ENCODE measurements at regions not wholly inside any gene's neighbourhood (a gene's known extent, or its start where the extent isn't known, plus 50 kb on each side); places are given as distances from the start of the nearest gene placed in this dataset.

DNA sequence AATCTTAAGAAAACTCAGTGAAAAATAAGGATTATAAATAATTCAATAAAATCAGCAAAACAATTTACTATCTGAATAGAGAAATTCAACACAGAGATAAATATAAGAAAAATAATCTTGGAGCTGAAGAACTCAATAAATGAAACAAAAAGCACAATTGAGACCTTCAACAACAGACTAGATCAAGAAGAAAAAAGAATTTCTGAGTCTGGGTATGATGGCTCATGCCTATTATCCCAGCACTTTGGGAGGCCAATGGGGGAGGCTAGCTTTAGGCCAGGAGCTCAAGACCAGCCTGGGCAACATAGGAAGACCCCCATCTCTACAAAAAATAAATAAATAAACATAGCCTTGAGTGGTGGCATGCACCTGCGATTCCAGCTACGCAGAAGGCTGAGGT lies 1295.7 kb upstream of the NRXN1 start:
- H3K4me3 ChIP-seq (replicated peaks; ENCODE audit: low read depth, low read length): no peak overlapping the region
- DNase-seq (ENCODE audit: low read depth): no peak
- TF ChIP-seq, protein P1, sequence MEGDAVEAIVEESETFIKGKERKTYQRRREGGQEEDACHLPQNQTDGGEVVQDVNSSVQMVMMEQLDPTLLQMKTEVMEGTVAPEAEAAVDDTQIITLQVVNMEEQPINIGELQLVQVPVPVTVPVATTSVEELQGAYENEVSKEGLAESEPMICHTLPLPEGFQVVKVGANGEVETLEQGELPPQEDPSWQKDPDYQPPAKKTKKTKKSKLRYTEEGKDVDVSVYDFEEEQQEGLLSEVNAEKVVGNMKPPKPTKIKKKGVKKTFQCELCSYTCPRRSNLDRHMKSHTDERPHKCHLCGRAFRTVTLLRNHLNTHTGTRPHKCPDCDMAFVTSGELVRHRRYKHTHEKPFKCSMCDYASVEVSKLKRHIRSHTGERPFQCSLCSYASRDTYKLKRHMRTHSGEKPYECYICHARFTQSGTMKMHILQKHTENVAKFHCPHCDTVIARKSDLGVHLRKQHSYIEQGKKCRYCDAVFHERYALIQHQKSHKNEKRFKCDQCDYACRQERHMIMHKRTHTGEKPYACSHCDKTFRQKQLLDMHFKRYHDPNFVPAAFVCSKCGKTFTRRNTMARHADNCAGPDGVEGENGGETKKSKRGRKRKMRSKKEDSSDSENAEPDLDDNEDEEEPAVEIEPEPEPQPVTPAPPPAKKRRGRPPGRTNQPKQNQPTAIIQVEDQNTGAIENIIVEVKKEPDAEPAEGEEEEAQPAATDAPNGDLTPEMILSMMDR (IDR thresholded peaks at IDR 0.05; ENCODE audit: low read length, missing control alignments): no peak

DNA sequence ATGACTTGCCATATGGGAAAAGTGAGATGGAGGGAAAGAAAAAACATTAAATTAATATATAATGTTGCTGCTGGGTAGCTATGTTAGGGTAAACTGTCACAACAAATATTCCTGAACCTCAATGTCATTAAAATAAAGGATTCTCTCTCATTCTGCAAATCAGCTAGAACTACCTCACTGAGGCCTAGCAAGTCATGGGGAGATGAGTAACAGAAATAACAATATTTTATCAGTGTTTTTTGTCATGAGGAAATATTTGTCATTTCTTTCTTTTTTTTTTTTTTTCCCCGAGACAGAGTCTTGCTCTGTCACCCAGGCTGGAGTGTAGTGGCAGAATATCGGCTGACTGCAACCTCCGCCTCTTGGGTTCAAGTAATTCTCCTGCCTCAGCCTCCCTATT lies 1282.3 kb upstream of the NRXN1 start:
- H3K4me3 ChIP-seq (replicated peaks; ENCODE audit: low read depth, low read length): no peak overlapping the region
- TF ChIP-seq, protein P1 (IDR thresholded peaks at IDR 0.05; ENCODE audit: low read length, missing control alignments): no peak
- no peak for DNase-seq (ENCODE audit: low read depth)

DNA sequence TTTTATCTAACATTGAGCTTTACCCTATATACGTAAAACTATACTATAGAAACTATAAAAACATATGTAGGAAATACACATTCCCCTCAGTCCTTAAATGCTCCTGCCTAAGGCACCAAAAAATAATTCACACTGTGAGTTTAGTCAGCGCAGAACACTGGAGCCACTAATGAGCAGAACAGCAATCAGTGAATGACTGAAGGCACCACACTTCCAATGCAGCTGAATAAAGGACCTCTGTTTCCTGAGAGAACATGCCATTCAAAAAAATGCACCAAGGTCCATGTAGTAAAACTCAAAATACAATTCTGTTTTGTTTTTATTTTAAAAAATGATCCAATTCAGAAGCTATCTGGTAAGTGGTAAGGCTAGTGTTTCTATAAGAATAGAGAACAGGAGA lies 1280.6 kb upstream of the NRXN1 start:
- DNase-seq (ENCODE audit: low read depth): no peak
- TF ChIP-seq, protein P1 (IDR thresholded peaks at IDR 0.05; ENCODE audit: low read length, missing control alignments): no peak
- no peak overlapping the region for H3K4me3 ChIP-seq (replicated peaks; ENCODE audit: low read depth, low read length)

DNA sequence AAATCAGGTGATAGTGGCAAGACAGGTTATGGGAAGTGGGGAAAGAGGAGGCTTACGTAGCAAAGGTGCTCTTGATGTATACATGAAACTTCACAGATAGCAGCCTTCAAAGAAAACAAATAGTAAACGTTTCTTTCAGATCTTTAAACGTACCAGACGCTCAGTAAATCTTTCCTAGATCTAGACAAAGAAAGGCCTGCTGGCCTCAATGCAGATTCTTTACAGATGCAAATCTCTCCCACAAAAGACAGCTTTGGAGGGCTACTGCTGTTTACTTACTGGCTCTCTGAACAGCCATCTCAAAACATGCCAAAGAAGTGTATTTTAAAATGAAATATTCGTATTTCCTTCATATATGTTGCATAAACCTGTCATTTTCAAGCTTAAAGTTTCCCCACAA lies 1279.9 kb upstream of the NRXN1 start:
- no peak for DNase-seq (ENCODE audit: low read depth)
- TF ChIP-seq, protein P1 (IDR thresholded peaks at IDR 0.05; ENCODE audit: low read length, missing control alignments): no peak
- H3K4me3 ChIP-seq (replicated peaks; ENCODE audit: low read depth, low read length): no peak overlapping the region

DNA sequence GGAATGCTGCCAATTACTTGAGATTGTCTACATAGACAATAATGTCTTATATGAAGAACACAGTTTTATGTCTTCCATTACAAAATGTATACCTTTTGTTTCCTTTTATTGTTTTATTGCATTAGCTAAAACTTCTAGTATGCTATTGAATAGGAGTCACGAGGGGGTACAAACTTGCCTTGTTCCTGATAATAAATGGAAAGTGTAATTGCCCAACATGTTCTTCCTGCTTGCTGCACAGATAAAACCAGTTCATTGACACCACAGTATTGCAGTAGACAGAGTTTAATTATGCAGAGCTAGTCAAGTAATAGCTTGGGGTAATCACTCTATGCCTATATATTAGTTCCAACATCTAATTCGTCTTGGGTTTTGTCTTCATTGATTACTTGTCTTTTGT lies 1276.2 kb upstream of the NRXN1 start:
- H3K4me3 ChIP-seq (replicated peaks; ENCODE audit: low read depth, low read length): no peak overlapping the region
- no peak for DNase-seq (ENCODE audit: low read depth)
- TF ChIP-seq, protein P1 (IDR thresholded peaks at IDR 0.05; ENCODE audit: low read length, missing control alignments): no peak

DNA sequence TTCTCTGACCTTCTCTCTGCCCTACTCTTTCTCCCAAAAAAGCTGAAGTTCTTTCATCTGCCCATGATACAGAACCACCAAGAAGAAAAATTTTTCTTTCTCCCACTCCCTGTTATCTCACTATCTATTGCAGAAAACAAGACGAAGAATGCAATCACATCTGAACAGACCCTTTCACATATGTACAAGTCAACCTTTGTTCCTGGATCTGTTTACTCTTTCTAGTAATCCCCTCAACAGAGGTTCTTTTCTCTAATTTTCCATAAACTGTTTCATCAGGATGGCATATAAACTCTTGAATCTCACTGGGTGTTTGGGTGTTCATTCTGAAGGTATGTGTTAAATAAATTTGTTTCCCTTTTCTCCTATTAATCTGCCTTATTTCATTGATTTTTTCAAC lies 1262.7 kb upstream of the NRXN1 start:
- TF ChIP-seq, protein P1 (IDR thresholded peaks at IDR 0.05; ENCODE audit: low read length, missing control alignments): no peak
- DNase-seq (ENCODE audit: low read depth): no peak
- no peak overlapping the region for H3K4me3 ChIP-seq (replicated peaks; ENCODE audit: low read depth, low read length)

DNA sequence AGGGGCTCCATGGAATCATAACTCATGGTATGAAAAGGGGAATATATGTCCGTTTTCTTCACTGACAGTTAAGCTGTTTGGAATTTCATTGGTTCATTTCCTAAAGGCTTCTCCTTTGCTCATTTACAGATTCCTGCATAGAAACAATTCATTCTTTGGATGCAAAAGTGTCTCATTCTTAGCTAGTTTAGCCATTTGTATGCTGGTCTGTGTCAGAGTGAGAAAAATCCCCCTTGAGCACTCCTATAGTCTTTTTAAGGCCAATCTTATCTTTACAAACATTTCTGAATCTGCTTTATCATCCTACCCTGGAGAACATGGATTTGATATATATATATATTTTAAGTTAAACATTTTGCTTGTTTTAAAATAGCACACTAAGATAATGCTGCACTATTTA lies 1260.9 kb upstream of the NRXN1 start:
- H3K4me3 ChIP-seq (replicated peaks; ENCODE audit: low read depth, low read length): no peak overlapping the region
- TF ChIP-seq, protein P1 (IDR thresholded peaks at IDR 0.05; ENCODE audit: low read length, missing control alignments): no peak
- no peak for DNase-seq (ENCODE audit: low read depth)
